SK-N-SH (cell line): ENCODE measurements at regions not wholly inside any gene's neighbourhood (a gene's known extent, or its start where the extent isn't known, plus 50 kb on each side); places are given as distances from the start of the nearest gene placed in this dataset.

Experiments used
- CTCF ChIA-PET: fragments of 300-600, 350-600 bp; formaldehyde crosslinking; extraction: SDS; loops from one replicate; lab custom pipeline; 2021; lab: Yijun Ruan, JAX
- POLR2A ChIA-PET: fragments of 350-600 bp; sonication (Branson Sonifier 250); formaldehyde crosslinking; extraction: SDS; loops from one replicate; lab custom pipeline; 2020; ENCODE audit warnings: antibody characterized with exemption, inconsistent platforms; lab: Yijun Ruan, JAX
- DNase-seq: peaks from one replicate; pipeline ENCODE4 v3.0.0; 2012
- H2AFZ ChIP-seq: fragments of 200-600 bp; sonication (generic); 2 replicates; pipeline ENCODE4 v1.8.1; 2016; ENCODE audit warnings: antibody characterized with exemption, mild to moderate bottlenecking, low read depth
- H3F3A ChIP-seq: fragments of 200-600 bp; sonication (generic); replicated peaks from 2 replicates; pipeline ENCODE3; 2016; ENCODE audit warnings: antibody characterized with exemption, mild to moderate bottlenecking; ENCODE audit not compliant: insufficient read depth
- H3K27ac ChIP-seq, 2 experiments: fragments of 200-500 bp in 1 of 2; fragments of 200-600 bp in 1 of 2; sonication (Bioruptor generic) in 1 of 2; sonication (generic), shearing (Covaris generic) in 1 of 2; 2 replicates each; pipeline versions ENCODE4 v1.5.1 to v1.6.1; 2014 to 2016; ENCODE audit warnings: low read depth in 2 of 2, inconsistent platforms in 1 of 2, low read length in 1 of 2, mild to moderate bottlenecking in 1 of 2, mixed read lengths in 1 of 2
- H3K27me3 ChIP-seq: fragments of 200-600 bp; sonication (generic), shearing (Covaris generic); 2 replicates; pipeline ENCODE4 v1.6.1; 2016; ENCODE audit warnings: mixed run types; ENCODE audit not compliant: insufficient read depth
- H3K36me3 ChIP-seq, 2 experiments: fragments of 200-500 bp in 1 of 2; fragments of 200-600 bp in 1 of 2; sonication (Bioruptor generic) in 1 of 2; sonication (generic) in 1 of 2; replicated peaks in 1 of 2; 2 replicates each; pipeline versions ENCODE3 to v1.5.1; 2014 to 2016; ENCODE audit warnings: low read length in 1 of 2, mild to moderate bottlenecking in 1 of 2; ENCODE audit not compliant: insufficient read depth in 2 of 2, control insufficient read depth in 1 of 2
- H3K4me1 ChIP-seq, 2 experiments: fragments of 200-500 bp in 1 of 2; fragments of 200-600 bp in 1 of 2; sonication (Bioruptor generic) in 1 of 2; sonication (generic), shearing (Covaris generic) in 1 of 2; 2 replicates each; pipeline versions ENCODE4 v1.5.1 to v1.6.1; 2014 to 2016; ENCODE audit warnings: low read depth in 1 of 2, low read length in 1 of 2, mixed run types in 1 of 2; ENCODE audit not compliant: insufficient read depth in 2 of 2, control insufficient read depth in 1 of 2
- H3K4me2 ChIP-seq: fragments of 200-600 bp; sonication (generic), shearing (Covaris generic); 2 replicates; pipeline ENCODE4 v1.6.1; 2017; ENCODE audit warnings: mixed run types
- H3K4me3 ChIP-seq, 2 experiments: fragments of 200-500 bp in 1 of 2; fragments of 200-600 bp in 1 of 2; sonication (Bioruptor generic) in 1 of 2; sonication (generic), shearing (Covaris generic) in 1 of 2; 2 replicates each; pipeline versions ENCODE4 v1.5.1 to v1.8.1; 2014 to 2016; ENCODE audit warnings: low read depth in 2 of 2, inconsistent platforms in 1 of 2, low read length in 1 of 2, mild to moderate bottlenecking in 1 of 2, mixed read lengths in 1 of 2, moderate library complexity in 1 of 2
- H3K79me2 ChIP-seq: fragments of 200-600 bp; sonication (generic); 2 replicates; pipeline ENCODE4 v1.8.1; 2017; ENCODE audit warnings: mild to moderate bottlenecking; ENCODE audit not compliant: insufficient read depth
- H3K9ac ChIP-seq: fragments of 200-600 bp; sonication (generic); 2 replicates; pipeline ENCODE4 v1.6.1; 2017; ENCODE audit warnings: mixed run types
- H3K9me2 ChIP-seq: fragments of 200-600 bp; sonication (generic); 2 replicates; pipeline ENCODE4 v1.6.1; 2017; ENCODE audit warnings: mixed run types
- H3K9me3 ChIP-seq: fragments of 200-600 bp; sonication (generic); 2 replicates; pipeline ENCODE4 v1.6.1; 2017; ENCODE audit warnings: mixed run types, mild to moderate bottlenecking, moderate library complexity
- H4K20me1 ChIP-seq: fragments of 200-600 bp; sonication (generic); 2 replicates; pipeline ENCODE4 v1.6.1; 2017; ENCODE audit warnings: mild to moderate bottlenecking, mixed run types; ENCODE audit not compliant: insufficient read depth
- ELF1 ChIP-seq: IDR thresholded peaks from 2 replicates; pipeline ENCODE4 v1.4.0; 2012
- EP300 ChIP-seq, 2 experiments: IDR thresholded peaks; 2 replicates each; pipeline versions ENCODE4 v1.4.0 to v1.6.1; 2012; ENCODE audit warnings: borderline replicate concordance in 1 of 2, low read depth in 1 of 2, low read length in 1 of 2
- EZH2phosphoT487 ChIP-seq: fragments of 200-600 bp; sonication (generic); IDR thresholded peaks from 2 replicates; pipeline ENCODE4 v1.6.1; 2017; ENCODE audit warnings: low read depth, mixed run types, mild to moderate bottlenecking, antibody characterized with exemption, moderate library complexity, borderline replicate concordance
- FOSL2 ChIP-seq: IDR thresholded peaks from 2 replicates; pipeline ENCODE4 v1.4.0; 2012; ENCODE audit warnings: low read depth, mild to moderate bottlenecking, moderate library complexity, borderline replicate concordance
- FOXJ3 ChIP-seq: sonication (generic); formaldehyde crosslinking; IDR thresholded peaks from 2 replicates; pipeline ENCODE4 v1.5.1; 2020; ENCODE audit warnings: mild to moderate bottlenecking, missing genetic modification reagents
- FOXM1 ChIP-seq: IDR thresholded peaks from 2 replicates; pipeline ENCODE4 v1.4.0; 2012; ENCODE audit warnings: low read depth, mild to moderate bottlenecking
- GATA2 ChIP-seq: sonication (generic); formaldehyde crosslinking; IDR thresholded peaks from 2 replicates; pipeline ENCODE4 v1.5.0; 2020; ENCODE audit warnings: mild to moderate bottlenecking, missing genetic modification reagents
- IRF3 ChIP-seq: fragments of 150-350 bp; IDR thresholded peaks from 2 replicates; pipeline ENCODE4 v1.6.1; 2016; ENCODE audit warnings: mild to moderate bottlenecking, low read depth, low read length
- MAX ChIP-seq: IDR thresholded peaks from 2 replicates; pipeline ENCODE4 v1.4.0; 2012; ENCODE audit warnings: low read depth
- MEF2A ChIP-seq: IDR thresholded peaks from 2 replicates; pipeline ENCODE4 v1.4.0; 2012; ENCODE audit warnings: low read depth, borderline replicate concordance
- MXI1 ChIP-seq: IDR thresholded peaks from 2 replicates; pipeline ENCODE4 v1.6.1; 2012; ENCODE audit warnings: mild to moderate bottlenecking, low read depth, low read length, improper control_type of control experiment
- NFIC ChIP-seq: IDR thresholded peaks from 2 replicates; pipeline ENCODE4 v1.4.0; 2012; ENCODE audit warnings: borderline replicate concordance
- NRF1 ChIP-seq: IDR thresholded peaks from 2 replicates; pipeline ENCODE4 v1.6.1; 2012; ENCODE audit warnings: low read depth, mild to moderate bottlenecking, low read length
- POLR2AphosphoS5 ChIP-seq: IDR thresholded peaks from 2 replicates; pipeline ENCODE4 v1.6.1; 2012; ENCODE audit warnings: low read depth, low read length
- RAD21 ChIP-seq: IDR thresholded peaks from 2 replicates; pipeline ENCODE4 v1.6.1; 2012; ENCODE audit warnings: mild to moderate bottlenecking, low read length
- RCOR1 ChIP-seq: fragments of 150-350 bp; IDR thresholded peaks from 2 replicates; pipeline ENCODE4 v1.6.1; 2017; ENCODE audit warnings: antibody characterized with exemption, low read length
- RFX5 ChIP-seq: IDR thresholded peaks from 2 replicates; pipeline ENCODE4 v1.6.1; 2012; ENCODE audit warnings: mild to moderate bottlenecking, improper control_type of control experiment, low read length
- SIN3A ChIP-seq: IDR thresholded peaks from 2 replicates; pipeline ENCODE4 v1.6.1; 2012; ENCODE audit warnings: low read depth, mild to moderate bottlenecking, low read length, moderate library complexity, borderline replicate concordance
- TAF1 ChIP-seq: IDR thresholded peaks from 2 replicates; pipeline ENCODE4 v1.6.1; 2012; ENCODE audit warnings: low read depth, mild to moderate bottlenecking, low read length, moderate library complexity, borderline replicate concordance
- TEAD4 ChIP-seq: IDR thresholded peaks from 2 replicates; pipeline ENCODE4 v1.4.0; 2012; ENCODE audit warnings: mild to moderate bottlenecking, borderline replicate concordance; ENCODE audit not compliant: insufficient read depth
- ZBTB33 ChIP-seq: IDR thresholded peaks from 2 replicates; pipeline ENCODE4 v1.4.0; 2012; ENCODE audit warnings: low read depth, borderline replicate concordance
- WGBS: methylation state at CpG from one replicate; pipeline ENCODE4 v1.1.6; 2017; ENCODE audit warnings: low lambda C conversion rate; 5-methylcytosine and 5-hydroxymethylcytosine counted together

GRCh38 chr3:3509665-3510064, 289.6 kb upstream of the LRRN1 start:
- no peaks in the 10 kb centered on the region for H4K20me1 ChIP-seq
- no peaks in the 10 kb centered on the region for H3K4me1 ChIP-seq
- TF ChIP-seq MXI1 = no peak
- no peak for TF ChIP-seq IRF3
- no peak for TF ChIP-seq SIN3A
- no peak for TF ChIP-seq RCOR1
- TF ChIP-seq GATA2 (CRISPR knock-in tag) = no peak
- no peak for TF ChIP-seq EP300 (IDR thresholded peaks at IDR 0.05; ENCODE audit: borderline replicate concordance in 1 of 2, low read depth in 1 of 2, low read length in 1 of 2)
- TF ChIP-seq ELF1 = no peak
- no peak overlapping the region for H3K27ac ChIP-seq
- no peak overlapping the region for H3K9ac ChIP-seq
- CTCF ChIA-PET = interaction anchor here (0.9 kb wide), 1 partner anchor 11 kb away, joined by 3 read pairs; no protein-coding TSS in a partner anchor
- no peaks in the 10 kb centered on the region for H3K79me2 ChIP-seq
- no peaks in the 10 kb centered on the region for H3K9me2 ChIP-seq
- H3F3A ChIP-seq = no peaks in the 10 kb centered on the region
- H2AFZ ChIP-seq = no peak overlapping the region
- POLR2A ChIA-PET = no interaction called here
- no peaks in the 10 kb centered on the region for H3K9me3 ChIP-seq
- no peak overlapping the region for H3K4me2 ChIP-seq
- no peaks in the 10 kb centered on the region for H3K27me3 ChIP-seq
- WGBS = 4% methylated on average over 6 of the region's 6 CpGs
- no peak overlapping the region for H3K4me3 ChIP-seq
- no peak for DNase-seq
- H3K36me3 ChIP-seq = no peaks in the 10 kb centered on the region

- POLR2A ChIA-PET = no interaction called here
- CTCF ChIA-PET = no interaction called here
- Histone ChIP-seq H3K79me2 (no peaks in the 10 kb centered on the region), H3K9ac (no peak overlapping the region), H3K27me3 (no peaks in the 10 kb centered on the region), H3K36me3 (no peaks in the 10 kb centered on the region), H3K4me3 (no peak overlapping the region), H3K4me1 (no peaks in the 10 kb centered on the region), H3F3A (no peaks in the 10 kb centered on the region), H4K20me1 (no peaks in the 10 kb centered on the region), H2AFZ (no peak overlapping the region), H3K9me2 (no peaks in the 10 kb centered on the region), H3K4me2 (no peak overlapping the region), H3K27ac (no peak overlapping the region), H3K9me3 (no peaks in the 10 kb centered on the region)
- 0% methylated on average over 1 of the region's 1 CpG for WGBS
- TF ChIP-seq EZH2phosphoT487 (no peak), NRF1 (no peak), RAD21 (no peak), ZBTB33 (no peak), SIN3A (no peak), RFX5 (no peak), GATA2 (CRISPR knock-in tag) (no peak), FOXM1 (no peak), NFIC (no peak), FOSL2 (no peak), FOXJ3 (CRISPR knock-in tag) (no peak), TAF1 (no peak), MEF2A (no peak), POLR2AphosphoS5 (no peak), IRF3 (no peak), TEAD4 (no peak), MXI1 (no peak), MAX (no peak), RCOR1 (no peak)
- no peak for DNase-seq
Observed at GRCh38 chr3:3504686-3505085, 294.5 kb upstream of the LRRN1 start.
